Smooth muscle cell (in vitro differentiated cells): ENCODE measurements at regions not wholly inside any gene's neighbourhood (a gene's known extent, or its start where the extent isn't known, plus 50 kb on each side); places are given as distances from the start of the nearest gene placed in this dataset.

ENCODE experiments used
- DNase-seq: peaks from one replicate; lab custom pipeline; 2025; ENCODE audit not compliant: unreplicated experiment; lab: John Stamatoyannopoulos, UW
- H2AFZ ChIP-seq: fragments of 200-600 bp; sonication (generic); 2 replicates; pipeline ENCODE4 v1.6.0; 2016; ENCODE audit warnings: antibody characterized with exemption, low read depth, mild to moderate bottlenecking
- H3F3A ChIP-seq: fragments of 200-600 bp; sonication (generic); 2 replicates; pipeline ENCODE4 v1.6.0; 2017; ENCODE audit warnings: antibody characterized with exemption, low read depth
- H3K27ac ChIP-seq: fragments of 200-600 bp; sonication (generic); 2 replicates; pipeline ENCODE4 v1.5.1; 2016; ENCODE audit warnings: low read depth, mild to moderate bottlenecking
- H3K27me3 ChIP-seq: fragments of 200-600 bp; sonication (generic); 2 replicates; pipeline ENCODE4 v1.6.1; 2016; ENCODE audit warnings: low read depth, mild to moderate bottlenecking
- H3K36me3 ChIP-seq: fragments of 200-600 bp; sonication (generic); 2 replicates; pipeline ENCODE4 v1.5.1; 2016; ENCODE audit warnings: low read depth
- H3K4me1 ChIP-seq: fragments of 200-600 bp; sonication (generic); 2 replicates; pipeline ENCODE4 v1.5.1; 2016; ENCODE audit warnings: low read depth
- H3K4me2 ChIP-seq: fragments of 200-600 bp; sonication (generic); 2 replicates; pipeline ENCODE4 v1.6.0; 2016; ENCODE audit warnings: mild to moderate bottlenecking
- H3K4me3 ChIP-seq: fragments of 200-600 bp; sonication (generic); 2 replicates; pipeline ENCODE4 v1.5.1; 2016; ENCODE audit warnings: mild to moderate bottlenecking
- H3K79me2 ChIP-seq: fragments of 200-600 bp; sonication (generic); 2 replicates; pipeline ENCODE4 v1.6.0; 2016; ENCODE audit warnings: low read depth, mild to moderate bottlenecking
- H3K9ac ChIP-seq: fragments of 200-600 bp; sonication (generic); 2 replicates; pipeline ENCODE4 v1.6.0; 2016; ENCODE audit warnings: low read depth
- H3K9me3 ChIP-seq: fragments of 200-600 bp; sonication (generic); replicated peaks from 2 replicates; pipeline ENCODE4 v1.5.1; 2016; ENCODE audit warnings: low read depth
- H4K20me1 ChIP-seq: fragments of 200-600 bp; sonication (generic); 2 replicates; pipeline ENCODE4 v1.6.0; 2016; ENCODE audit warnings: low read depth
- WGBS: methylation state at CpG from one replicate; pipeline ENCODE4 v1.1.7; 2016; ENCODE audit warnings: low lambda C conversion rate; 5-methylcytosine and 5-hydroxymethylcytosine counted together
- TF ChIP-seq, protein P1 (sequence below): fragments of 200-600 bp; sonication (generic); IDR thresholded peaks from 2 replicates; pipeline ENCODE4 v1.5.1; 2017; ENCODE audit warnings: borderline replicate concordance, mild to moderate bottlenecking, antibody characterized with exemption; ENCODE audit not compliant: insufficient read depth, poor library complexity, severe bottlenecking

DNA sequence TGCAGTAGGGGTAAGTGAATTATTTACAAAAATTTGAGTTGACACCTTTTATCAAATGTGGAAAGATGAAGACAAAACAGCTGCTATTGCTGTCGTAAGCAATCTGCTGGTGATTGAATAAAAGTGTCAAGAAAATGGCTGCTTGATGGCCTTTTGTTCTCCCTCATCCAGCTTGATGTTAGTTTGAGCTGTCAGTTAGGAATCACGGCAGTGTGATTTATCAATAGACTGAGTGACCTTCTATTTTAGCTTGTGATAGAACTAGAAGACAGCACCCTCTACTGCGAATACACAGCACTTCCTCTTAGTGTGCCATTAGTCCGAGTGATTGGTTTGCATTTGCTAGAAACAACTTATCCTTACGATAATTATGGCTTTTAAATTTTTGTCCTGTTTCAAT lies 76.3 kb downstream of the MZT1 start:
- H3K9me3 ChIP-seq = no peaks in the 10 kb centered on the region

DNA sequence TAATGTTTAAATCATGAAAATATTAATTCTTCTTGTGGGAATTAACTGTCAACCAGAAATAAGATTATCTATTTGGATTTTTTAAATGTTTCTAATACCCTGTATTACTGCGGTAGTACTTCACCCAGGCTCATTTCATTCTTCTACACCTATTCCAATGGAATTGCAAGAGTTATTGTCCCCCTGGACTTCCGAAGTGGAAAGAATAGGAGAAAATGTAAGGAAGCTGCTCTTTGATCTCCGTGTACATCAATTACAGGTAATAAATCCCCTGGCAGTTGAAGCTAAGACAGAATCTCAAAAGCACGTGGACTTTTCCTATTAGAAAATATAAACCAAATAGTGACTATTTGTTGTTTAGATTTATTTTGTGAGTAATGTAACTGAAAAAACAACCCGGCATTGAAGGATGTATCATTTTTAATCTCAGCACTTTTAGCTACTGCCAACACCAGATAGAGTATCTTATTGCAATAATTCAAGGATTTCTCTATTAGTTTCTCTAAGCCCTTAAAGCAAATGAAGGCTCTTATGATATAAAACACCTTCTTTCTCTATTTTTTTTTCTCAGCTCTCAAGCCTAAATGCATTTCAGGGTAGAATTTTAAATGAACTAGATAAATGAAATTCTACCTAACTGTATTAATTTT lies 77.3 kb downstream of the MZT1 start:
- 79% methylated on average over 5 of the region's 5 CpGs for WGBS
- H3K9ac ChIP-seq = no peak overlapping the region
- H3K79me2 ChIP-seq = no peaks in the 10 kb centered on the region

More for the DNA sequence above, 76.3 kb downstream of the MZT1 start:
- H3K4me3 ChIP-seq = no peak overlapping the region
- no peak overlapping the region for H2AFZ ChIP-seq
- DNase-seq = no peak
- H3K9ac ChIP-seq = no peak overlapping the region
- 60% methylated on average over 5 of the region's 5 CpGs for WGBS
- no peaks in the 10 kb centered on the region for H3K36me3 ChIP-seq
- peaks cover 4% of the 10 kb centered on the region for H3K4me1 ChIP-seq
- H4K20me1 ChIP-seq = no peaks in the 10 kb centered on the region
- H3K79me2 ChIP-seq = no peaks in the 10 kb centered on the region
- H3F3A ChIP-seq = no peaks in the 10 kb centered on the region
- H3K27me3 ChIP-seq = no peaks in the 10 kb centered on the region
- H3K27ac ChIP-seq = no peak overlapping the region
- TF ChIP-seq, protein P1, sequence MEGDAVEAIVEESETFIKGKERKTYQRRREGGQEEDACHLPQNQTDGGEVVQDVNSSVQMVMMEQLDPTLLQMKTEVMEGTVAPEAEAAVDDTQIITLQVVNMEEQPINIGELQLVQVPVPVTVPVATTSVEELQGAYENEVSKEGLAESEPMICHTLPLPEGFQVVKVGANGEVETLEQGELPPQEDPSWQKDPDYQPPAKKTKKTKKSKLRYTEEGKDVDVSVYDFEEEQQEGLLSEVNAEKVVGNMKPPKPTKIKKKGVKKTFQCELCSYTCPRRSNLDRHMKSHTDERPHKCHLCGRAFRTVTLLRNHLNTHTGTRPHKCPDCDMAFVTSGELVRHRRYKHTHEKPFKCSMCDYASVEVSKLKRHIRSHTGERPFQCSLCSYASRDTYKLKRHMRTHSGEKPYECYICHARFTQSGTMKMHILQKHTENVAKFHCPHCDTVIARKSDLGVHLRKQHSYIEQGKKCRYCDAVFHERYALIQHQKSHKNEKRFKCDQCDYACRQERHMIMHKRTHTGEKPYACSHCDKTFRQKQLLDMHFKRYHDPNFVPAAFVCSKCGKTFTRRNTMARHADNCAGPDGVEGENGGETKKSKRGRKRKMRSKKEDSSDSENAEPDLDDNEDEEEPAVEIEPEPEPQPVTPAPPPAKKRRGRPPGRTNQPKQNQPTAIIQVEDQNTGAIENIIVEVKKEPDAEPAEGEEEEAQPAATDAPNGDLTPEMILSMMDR = peak; percentile 12
- H3K4me2 ChIP-seq = no peak overlapping the region

DNA sequence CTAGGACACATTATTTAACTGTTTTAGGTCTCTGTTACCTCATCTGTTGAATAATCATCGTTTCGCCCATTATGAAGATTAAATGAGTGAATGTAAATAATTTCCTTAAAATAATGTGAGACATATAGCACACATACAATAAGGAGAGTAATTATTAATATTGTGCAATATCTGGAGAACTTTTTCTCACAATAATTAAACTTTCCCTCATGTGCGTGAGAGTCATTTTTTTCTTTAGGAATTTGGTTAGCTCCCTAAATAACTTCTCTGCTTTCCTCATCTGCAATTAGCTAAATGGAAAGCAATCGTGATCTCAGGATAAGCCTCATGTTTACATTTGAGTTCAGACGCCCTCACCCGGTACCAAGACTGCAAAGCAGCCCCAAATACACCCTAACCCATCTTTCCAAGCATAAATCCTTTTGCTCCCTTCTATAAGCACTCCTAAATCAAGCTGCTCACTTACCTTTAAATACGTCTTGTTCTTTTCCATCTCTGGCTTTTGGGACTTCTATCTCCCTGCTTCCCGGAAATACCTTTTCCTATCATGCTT lies 78.8 kb downstream of the MZT1 start:
- H3K4me2 ChIP-seq = peak overlapping the region; percentile 16
- H3K79me2 ChIP-seq = no peaks in the 10 kb centered on the region
- no peaks in the 10 kb centered on the region for H3K27me3 ChIP-seq
- H3F3A ChIP-seq = no peaks in the 10 kb centered on the region
- H3K9ac ChIP-seq = no peak overlapping the region
- DNase-seq = no peak
- H3K27ac ChIP-seq = no peak overlapping the region
- no peak overlapping the region for H3K4me3 ChIP-seq
- TF ChIP-seq, protein P1 = no peak
- 43% methylated on average over 8 of the region's 8 CpGs for whole genome bisulfite sequencing
- no peaks in the 10 kb centered on the region for H4K20me1 ChIP-seq
- peaks cover 4% of the 10 kb centered on the region for H3K4me1 ChIP-seq
- H3K36me3 ChIP-seq = no peaks in the 10 kb centered on the region
- H2AFZ ChIP-seq = peak overlapping the region; percentile 61
- H3K9me3 ChIP-seq = no peaks in the 10 kb centered on the region

More for the DNA sequence above, 77.3 kb downstream of the MZT1 start:
- H3K36me3 ChIP-seq = no peaks in the 10 kb centered on the region
- no peaks in the 10 kb centered on the region for H4K20me1 ChIP-seq
- H2AFZ ChIP-seq = no peak overlapping the region
- no peak for DNase-seq
- H3K4me3 ChIP-seq = no peak overlapping the region
- no peaks in the 10 kb centered on the region for H3K9me3 ChIP-seq
- no peak overlapping the region for H3K27ac ChIP-seq
- no peak overlapping the region for H3K4me2 ChIP-seq
- TF ChIP-seq, protein P1 = no peak
- H3K4me1 ChIP-seq = peaks cover 4% of the 10 kb centered on the region
- H3K27me3 ChIP-seq = no peaks in the 10 kb centered on the region
- H3F3A ChIP-seq = no peaks in the 10 kb centered on the region

DNA sequence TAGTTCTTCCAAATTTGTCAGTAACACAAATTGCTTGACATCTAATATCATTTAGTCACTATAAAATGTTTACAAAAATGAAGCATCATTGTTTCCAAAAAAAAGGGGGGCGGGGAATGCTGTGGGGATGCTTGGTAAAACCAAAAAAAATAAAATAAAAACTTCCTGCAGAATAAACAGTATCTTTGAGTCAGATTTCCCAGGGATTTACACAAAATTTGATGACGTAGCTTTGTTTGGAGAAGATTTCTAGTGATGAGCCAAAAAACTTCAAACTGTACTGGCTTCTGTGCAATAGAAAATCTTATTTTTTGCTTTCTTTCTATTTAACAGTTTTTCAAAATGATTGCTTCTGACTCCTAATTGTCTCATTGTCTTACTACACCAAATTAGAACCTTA lies 80.0 kb downstream of the MZT1 start:
- H3K27ac ChIP-seq = no peak overlapping the region
- no peak for DNase-seq
- no peaks in the 10 kb centered on the region for H3K36me3 ChIP-seq
- H2AFZ ChIP-seq = peak overlapping the region; percentile 51
- no peaks in the 10 kb centered on the region for H3F3A ChIP-seq
- no peaks in the 10 kb centered on the region for H3K9me3 ChIP-seq
- H3K4me1 ChIP-seq = no peaks in the 10 kb centered on the region
- no peak overlapping the region for H3K9ac ChIP-seq
- H3K4me2 ChIP-seq = no peak overlapping the region
- H3K27me3 ChIP-seq = no peaks in the 10 kb centered on the region
- no peak overlapping the region for H3K4me3 ChIP-seq
- WGBS = 70% methylated on average over 2 of the region's 2 CpGs
- TF ChIP-seq, protein P1 = no peak
- H4K20me1 ChIP-seq = no peaks in the 10 kb centered on the region
- H3K79me2 ChIP-seq = no peaks in the 10 kb centered on the region
